ENCODE measurements at regions not wholly inside any gene's neighbourhood (a gene's known extent, or its start where the extent isn't known, plus 50 kb on each side); places are given as distances from the start of the nearest gene placed in this dataset.

GRCh38 chr2:185202945-185203528, 535.6 kb upstream of the FSIP2 start:
- in situ Hi-C loops (cut with HindIII; ENCODE audit: low sequenced_read_pairs) = no loop called here

GRCh38 chr2:185208261-185208660, 530.3 kb upstream of the FSIP2 start:
- DNase-seq (ENCODE audit: low read depth) = peak; percentile 50
- no peak overlapping the region for H3K4me3 ChIP-seq (ENCODE audit: low read depth, low read length)
- in situ Hi-C loops (cut with HindIII; ENCODE audit: low sequenced_read_pairs) = no loop called here
- peak; percentile 81 for TF ChIP-seq CTCF (IDR thresholded peaks at IDR 0.05; ENCODE audit: low read depth, low read length, missing control alignments)

More at GRCh38 chr2:185202945-185203528, 535.6 kb upstream of the FSIP2 start:
- DNase-seq (ENCODE audit: low read depth) = no peak
- no peak overlapping the region for H3K4me3 ChIP-seq (ENCODE audit: low read depth, low read length)
- no peak for TF ChIP-seq CTCF (IDR thresholded peaks at IDR 0.05; ENCODE audit: low read depth, low read length, missing control alignments)

- in situ Hi-C loops (cut with HindIII; ENCODE audit: low sequenced_read_pairs) = no loop called here
- no peak for DNase-seq (ENCODE audit: low read depth)
- no peak for TF ChIP-seq CTCF (IDR thresholded peaks at IDR 0.05; ENCODE audit: low read depth, low read length, missing control alignments)
- no peak overlapping the region for H3K4me3 ChIP-seq (ENCODE audit: low read depth, low read length)
These were observed 523.1 kb upstream of the FSIP2 start for GRCh38 chr2:185215497-185215896.

- no peak for DNase-seq (ENCODE audit: low read depth)
- TF ChIP-seq CTCF (IDR thresholded peaks at IDR 0.05; ENCODE audit: low read depth, low read length, missing control alignments) = no peak
- in situ Hi-C loops (cut with HindIII; ENCODE audit: low sequenced_read_pairs) = no loop called here
These were observed 518.6 kb upstream of the FSIP2 start for GRCh38 chr2:185219981-185220380.

GRCh38 chr2:185222311-185222710, 516.3 kb upstream of the FSIP2 start:
- in situ Hi-C loops (cut with HindIII; ENCODE audit: low sequenced_read_pairs) = no loop called here

More at GRCh38 chr2:185219981-185220380, 518.6 kb upstream of the FSIP2 start:
- no peak overlapping the region for H3K4me3 ChIP-seq (ENCODE audit: low read depth, low read length)

GRCh38 chr2:185227391-185227790, 511.2 kb upstream of the FSIP2 start:
- TF ChIP-seq CTCF (IDR thresholded peaks at IDR 0.05; ENCODE audit: low read depth, low read length, missing control alignments) = no peak
- in situ Hi-C loops (cut with HindIII; ENCODE audit: low sequenced_read_pairs) = no loop called here
- no peak overlapping the region for H3K4me3 ChIP-seq (ENCODE audit: low read depth, low read length)
- DNase-seq (ENCODE audit: low read depth) = no peak

More at GRCh38 chr2:185222311-185222710, 516.3 kb upstream of the FSIP2 start:
- no peak for DNase-seq (ENCODE audit: low read depth)
- no peak for TF ChIP-seq CTCF (IDR thresholded peaks at IDR 0.05; ENCODE audit: low read depth, low read length, missing control alignments)
- no peak overlapping the region for H3K4me3 ChIP-seq (ENCODE audit: low read depth, low read length)

Data from astrocyte of the cerebellum (primary cell).